ENCODE measurements at regions not wholly inside any gene's neighbourhood (a gene's known extent, or its start where the extent isn't known, plus 50 kb on each side); places are given as distances from the start of the nearest gene placed in this dataset.

DNA sequence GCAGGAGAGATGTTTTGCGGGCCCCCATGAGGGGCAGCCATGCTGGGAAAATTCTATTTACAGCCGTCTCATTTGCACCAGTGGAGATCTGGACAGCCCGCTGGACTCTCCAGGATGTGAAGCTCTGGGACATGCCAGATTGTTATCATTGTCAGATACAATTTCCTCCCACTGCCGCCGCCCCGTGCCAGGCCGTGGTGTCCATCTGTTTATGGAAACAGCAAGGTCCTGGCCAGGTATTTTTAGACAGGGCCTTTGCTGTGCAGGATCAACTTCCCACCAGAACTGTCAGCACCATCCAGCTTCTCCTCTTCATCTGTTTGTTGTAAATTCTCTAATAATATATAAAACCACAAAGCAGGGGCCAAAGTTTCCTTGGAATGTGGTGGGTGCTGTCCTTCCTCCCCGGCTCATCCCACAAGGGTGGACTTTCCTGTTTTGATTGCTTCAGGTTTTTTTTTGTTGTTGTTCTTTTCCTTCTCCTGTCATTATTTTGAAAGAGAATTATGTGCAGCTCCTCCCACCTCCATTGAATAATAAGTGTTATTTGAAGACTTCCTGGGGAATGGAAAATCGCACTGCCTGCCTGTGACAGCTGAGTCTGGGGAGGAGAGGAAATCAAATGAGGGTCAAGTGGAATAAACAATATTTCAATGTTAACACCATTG, 398.1 kb downstream of the TNS1 start:
- Histone ChIP-seq H3K27me3 (replicated peaks; ENCODE audit: insufficient read depth, low read depth, low read length, poor library complexity) (peaks cover 5% of the 10 kb centered on the region), H3K36me3 (ENCODE audit: insufficient read depth, low read length, poor library complexity, severe bottlenecking) (no peaks in the 10 kb centered on the region), H3K4me1 (ENCODE audit: insufficient read depth, low read length, poor library complexity, severe bottlenecking) (peaks cover 27% of the 10 kb centered on the region), H3K27ac (ENCODE audit: low read depth, low read length, poor library complexity, severe bottlenecking) (no peak overlapping the region), H3K9me3 (ENCODE audit: low read depth, low read length, poor library complexity, severe bottlenecking) (no peaks in the 10 kb centered on the region), H3K4me3 (ENCODE audit: low read depth, low read length, poor library complexity, severe bottlenecking) (no peak overlapping the region)
- CTCF ChIA-PET = no interaction called here
- no peak for DNase-seq (ENCODE audit: low spot score)
- POLR2A ChIA-PET (ENCODE audit: low non-redundant PET) = no interaction called here
- intact Hi-C loops (cut with micrococcal nuclease; ENCODE audit: unreplicated experiment) = no loop called here
- no peak for TF ChIP-seq CTCF (conservative IDR thresholded peaks at IDR 0.05; ENCODE audit: low read depth, low read length)
- BruUV-seq (replicated peaks) = no TSS peak

GRCh38 chr2:217601601-217602000, 401.2 kb downstream of the TNS1 start:
- no TSS peak for BruUV-seq (replicated peaks)
- ChIA-PET POLR2A (ENCODE audit: low non-redundant PET) (no interaction called here), CTCF (no interaction called here)
- peaks cover 21% of the 10 kb centered on the region for H3K4me1 ChIP-seq (ENCODE audit: insufficient read depth, low read length, poor library complexity, severe bottlenecking)
- no peaks in the 10 kb centered on the region for H3K9me3 ChIP-seq (ENCODE audit: low read depth, low read length, poor library complexity, severe bottlenecking)
- intact Hi-C loops (cut with micrococcal nuclease; ENCODE audit: unreplicated experiment) = no loop called here
- no peak overlapping the region for H3K4me3 ChIP-seq (ENCODE audit: low read depth, low read length, poor library complexity, severe bottlenecking)
- no peak overlapping the region for H3K27ac ChIP-seq (ENCODE audit: low read depth, low read length, poor library complexity, severe bottlenecking)
- H3K36me3 ChIP-seq (ENCODE audit: insufficient read depth, low read length, poor library complexity, severe bottlenecking) = no peaks in the 10 kb centered on the region
- H3K27me3 ChIP-seq (replicated peaks; ENCODE audit: insufficient read depth, low read depth, low read length, poor library complexity) = peaks cover 17% of the 10 kb centered on the region
- TF ChIP-seq CTCF (conservative IDR thresholded peaks at IDR 0.05; ENCODE audit: low read depth, low read length) = no peak
- no peak for DNase-seq (ENCODE audit: low spot score)

DNA sequence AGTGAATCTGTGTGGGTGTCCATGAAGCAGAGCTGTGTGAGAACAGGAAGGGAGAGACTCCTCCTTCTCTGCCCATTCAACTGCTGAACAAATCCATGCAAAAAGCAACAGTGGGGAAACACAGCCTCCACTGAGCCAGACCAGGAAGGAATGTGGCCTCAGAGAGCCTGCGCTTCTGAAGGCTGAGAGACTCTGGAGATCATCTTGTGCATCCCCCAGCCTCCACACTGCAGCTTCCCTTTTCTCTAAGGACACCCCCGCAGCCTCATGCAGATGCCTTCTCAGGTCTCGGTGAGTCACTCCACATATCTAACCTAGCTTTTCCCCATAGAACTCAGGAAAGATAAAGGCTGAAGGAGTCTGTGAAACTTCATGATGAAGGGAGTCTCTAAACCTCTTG, 402.9 kb downstream of the TNS1 start:
- no peak for DNase-seq (ENCODE audit: low spot score)
- Histone ChIP-seq H3K4me3 (ENCODE audit: low read depth, low read length, poor library complexity, severe bottlenecking) (no peak overlapping the region), H3K4me1 (ENCODE audit: insufficient read depth, low read length, poor library complexity, severe bottlenecking) (peaks cover 5% of the 10 kb centered on the region), H3K36me3 (ENCODE audit: insufficient read depth, low read length, poor library complexity, severe bottlenecking) (no peaks in the 10 kb centered on the region), H3K9me3 (ENCODE audit: low read depth, low read length, poor library complexity, severe bottlenecking) (no peaks in the 10 kb centered on the region), H3K27me3 (replicated peaks; ENCODE audit: insufficient read depth, low read depth, low read length, poor library complexity) (peaks cover 17% of the 10 kb centered on the region), H3K27ac (ENCODE audit: low read depth, low read length, poor library complexity, severe bottlenecking) (no peak overlapping the region)
- intact Hi-C loops (cut with micrococcal nuclease; ENCODE audit: unreplicated experiment) = no loop called here
- TF ChIP-seq EZH2 (IDR thresholded peaks at IDR 0.05; ENCODE audit: borderline replicate concordance, low read depth, low read length, poor library complexity, severe bottlenecking) (no peak), CTCF (conservative IDR thresholded peaks at IDR 0.05; ENCODE audit: low read depth, low read length) (no peak)
- BruUV-seq (replicated peaks) = no TSS peak
- CTCF ChIA-PET = no interaction called here
- POLR2A ChIA-PET (ENCODE audit: low non-redundant PET) = no interaction called here
